Fibroblast of skin of right quadriceps (primary cell): ENCODE measurements at regions not wholly inside any gene's neighbourhood (a gene's known extent, or its start where the extent isn't known, plus 50 kb on each side); places are given as distances from the start of the nearest gene placed in this dataset.
A peak's percentile ranks its signal among the peaks of the same experiment; 100 is the strongest.
"Not testable (repeated sequence)": the region's sequence is repeated elsewhere in the genome, so short reads cannot be mapped to it uniquely, and the experiment has no call there.

ENCODE experiments used
- DNase-seq: peaks from one replicate; pipeline ENCODE4 v3.0.0-alpha.2; 2013

DNA sequence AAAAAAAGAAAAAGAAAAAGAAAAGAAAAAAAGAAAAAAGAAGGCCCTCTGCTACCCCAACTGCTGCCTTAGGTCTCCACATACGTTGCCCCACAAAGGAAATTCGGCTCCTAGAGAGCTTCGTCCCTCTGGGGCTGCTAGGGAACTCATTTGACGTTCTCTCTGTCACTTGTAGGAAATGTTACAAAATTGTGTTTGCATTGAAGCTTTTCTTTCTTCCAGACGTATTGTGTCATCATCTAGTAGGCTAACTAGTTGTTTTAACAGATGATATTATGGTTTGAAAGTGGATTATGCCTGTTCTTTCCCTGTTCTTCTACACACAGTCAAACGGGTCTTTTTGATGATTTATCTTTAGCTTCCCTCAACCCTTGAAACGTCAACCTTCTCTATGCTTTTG, 125.3 kb downstream of the BDH1 start:
- DNase-seq = no peak

GRCh38 chr3:197428952-197429351, 126.8 kb downstream of the BDH1 start:
- no peak for DNase-seq

GRCh38 chr3:197428117-197428801, 127.5 kb downstream of the BDH1 start:
- peak; percentile 74 for DNase-seq

DNA sequence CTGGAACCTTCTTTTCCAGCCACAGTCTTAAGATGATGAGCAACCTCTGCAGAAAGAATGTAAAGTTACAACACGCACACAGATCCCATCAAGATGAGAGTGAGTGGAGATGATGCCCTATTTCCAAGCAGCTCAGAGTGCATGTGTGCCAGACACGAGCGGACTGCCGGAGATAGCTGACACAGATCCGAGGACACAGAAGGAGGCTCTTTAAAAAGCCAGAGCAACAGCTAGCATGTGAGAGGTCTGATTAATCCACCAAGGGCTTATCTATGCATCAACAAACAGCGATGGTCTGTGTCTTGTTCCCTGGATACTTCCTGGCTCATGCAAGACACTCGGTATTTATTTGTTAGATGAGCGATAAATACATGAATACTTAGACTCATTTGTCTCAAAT, 128.6 kb upstream of the DLG1 start:
- peak; percentile 9 for DNase-seq

GRCh38 chr3:197426121-197426566, 127.7 kb upstream of the DLG1 start:
- peak; percentile 80 for DNase-seq

DNA sequence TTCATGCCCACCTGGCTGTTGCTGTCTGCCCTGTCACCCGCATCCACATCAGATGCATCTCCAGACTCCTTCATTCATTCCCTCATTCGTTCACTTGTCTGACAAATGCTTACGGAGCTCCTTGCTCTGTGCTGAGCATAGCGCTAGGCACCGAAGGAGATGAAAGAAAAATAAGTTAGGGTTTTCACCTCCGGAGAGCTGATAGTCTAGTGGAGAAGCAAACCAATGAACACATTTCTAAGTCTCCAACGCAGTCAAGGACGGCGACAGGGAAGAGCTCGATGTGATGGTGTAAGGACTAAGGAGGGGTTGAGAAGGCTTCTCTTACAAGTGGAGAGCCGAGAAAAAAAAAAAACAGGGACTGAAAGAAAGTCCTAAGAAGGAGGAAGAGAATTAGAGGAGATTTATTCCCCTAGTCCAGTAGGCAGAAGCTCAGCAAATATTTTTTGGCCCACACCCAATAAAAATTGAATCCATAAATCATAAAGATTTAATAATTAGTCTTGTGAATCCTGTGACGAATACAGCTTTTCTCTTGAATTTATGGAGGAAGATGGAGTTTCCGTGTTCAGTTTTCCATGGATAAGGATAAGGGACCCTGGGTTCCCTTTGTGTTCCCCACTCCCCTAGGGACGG, 127.2 kb upstream of the DLG1 start:
- no peak for DNase-seq

- DNase-seq = no peak
Measured at GRCh38 chr3:197424674-197425484, 126.5 kb upstream of the DLG1 start.

DNA sequence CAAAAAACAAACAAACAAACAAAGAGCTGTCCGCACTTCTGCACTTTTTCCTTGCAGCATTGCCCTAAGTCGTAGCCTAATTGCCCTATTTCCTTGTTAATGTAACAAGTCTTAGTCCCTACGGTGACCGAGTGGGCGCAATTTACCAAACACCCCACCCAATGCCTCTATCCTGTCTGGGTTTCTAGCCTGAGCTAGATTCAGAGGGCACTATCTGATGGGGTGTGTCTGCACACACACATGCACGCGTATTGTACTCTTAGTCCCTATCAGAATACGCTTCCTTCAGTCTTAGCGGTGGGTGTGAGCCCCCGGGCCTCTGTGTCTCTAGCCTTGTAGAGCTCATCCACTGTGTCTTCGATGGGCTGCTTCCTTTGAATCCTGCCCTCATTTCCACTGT, 125.9 kb upstream of the DLG1 start:
- no peak for DNase-seq

DNA sequence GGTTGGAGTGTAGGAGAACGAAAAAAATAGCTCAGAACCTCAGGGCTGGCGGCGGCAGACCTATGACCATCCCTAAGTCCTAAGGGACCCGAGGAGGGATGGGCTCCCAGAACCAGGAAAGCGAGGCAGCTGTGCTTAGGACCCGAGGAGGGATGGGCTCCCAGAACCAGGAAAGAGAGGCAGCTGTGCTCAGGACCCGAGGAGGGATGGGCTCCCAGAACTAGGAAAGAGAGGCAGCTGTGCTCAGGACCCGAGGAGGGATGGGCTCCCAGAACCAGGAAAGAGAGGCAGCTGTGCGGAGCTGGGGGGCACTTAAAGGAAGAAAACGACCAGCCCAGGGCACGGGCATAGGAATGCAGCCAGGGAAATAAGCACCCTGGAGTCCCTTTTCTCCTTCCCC, 125.0 kb upstream of the DLG1 start:
- no peak for DNase-seq

DNA sequence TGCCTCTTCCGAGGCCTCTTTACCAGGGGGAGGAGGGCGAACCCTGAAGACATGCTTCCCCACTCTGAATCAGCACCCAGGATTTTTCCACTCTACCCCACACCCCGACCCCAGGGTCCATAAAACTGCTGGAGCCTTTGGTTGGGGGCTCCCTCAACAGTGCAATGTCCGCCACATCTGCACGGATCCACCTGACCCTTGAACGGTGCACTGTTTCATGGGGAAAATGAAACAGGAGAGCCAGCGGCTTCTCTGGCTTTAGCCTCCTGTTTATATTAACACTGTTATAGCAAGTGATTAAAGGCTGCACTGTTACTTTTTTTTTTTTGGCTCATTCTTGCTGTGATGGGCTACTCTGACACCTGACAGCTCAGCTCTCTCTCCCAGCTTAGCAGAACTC, 124.1 kb upstream of the DLG1 start:
- DNase-seq = no peak

- no peak for DNase-seq
Measured at GRCh38 chr3:197421021-197421420, 122.6 kb upstream of the DLG1 start.

- DNase-seq = no peak
Measured at GRCh38 chr3:197420566-197420965, 122.2 kb upstream of the DLG1 start.

DNA sequence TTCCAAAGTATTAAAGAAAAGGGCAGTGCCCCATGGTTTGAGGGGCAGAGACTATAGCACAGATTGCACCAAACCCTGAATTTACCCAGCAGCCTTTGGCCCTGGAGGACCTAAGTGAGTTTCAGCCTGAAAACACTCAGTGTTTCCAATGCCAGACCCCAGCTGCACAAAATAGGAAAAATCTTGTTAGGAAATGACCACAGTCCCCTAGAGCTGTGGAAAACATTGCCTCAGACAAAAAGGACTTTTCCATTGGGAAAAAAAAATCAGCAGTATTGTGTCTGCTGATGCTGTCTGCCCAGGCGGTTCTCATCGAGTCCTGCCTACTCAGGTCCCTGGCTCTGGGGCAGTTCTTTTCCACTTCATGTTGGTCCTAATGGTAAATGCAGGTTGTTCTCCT, 121.7 kb upstream of the DLG1 start:
- DNase-seq = peak; percentile 17

DNA sequence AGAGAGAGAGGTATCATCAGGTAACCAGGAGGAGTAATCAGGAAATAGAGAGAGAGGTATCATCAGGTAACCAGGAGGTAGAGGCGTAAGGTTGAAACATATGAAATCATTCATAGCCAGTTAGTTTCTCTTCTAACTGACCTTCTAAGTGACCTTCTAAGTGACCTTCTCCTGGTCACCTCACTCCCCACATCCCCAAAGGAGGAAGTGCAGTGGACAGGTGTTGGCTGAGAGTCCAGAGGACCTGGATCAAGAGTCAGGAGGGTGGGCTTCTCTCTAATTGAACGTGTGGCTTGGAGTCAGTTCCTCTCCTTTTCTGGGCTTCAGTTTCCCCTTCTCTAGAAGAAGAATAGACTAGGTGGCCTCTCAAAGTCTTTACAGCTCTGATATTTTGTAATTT, 121.3 kb upstream of the DLG1 start:
- DNase-seq = no peak

GRCh38 chr3:197417911-197418618, 119.7 kb upstream of the DLG1 start:
- DNase-seq = no peak

GRCh38 chr3:197417441-197417840, 119.0 kb upstream of the DLG1 start:
- peak; percentile 28 for DNase-seq

DNA sequence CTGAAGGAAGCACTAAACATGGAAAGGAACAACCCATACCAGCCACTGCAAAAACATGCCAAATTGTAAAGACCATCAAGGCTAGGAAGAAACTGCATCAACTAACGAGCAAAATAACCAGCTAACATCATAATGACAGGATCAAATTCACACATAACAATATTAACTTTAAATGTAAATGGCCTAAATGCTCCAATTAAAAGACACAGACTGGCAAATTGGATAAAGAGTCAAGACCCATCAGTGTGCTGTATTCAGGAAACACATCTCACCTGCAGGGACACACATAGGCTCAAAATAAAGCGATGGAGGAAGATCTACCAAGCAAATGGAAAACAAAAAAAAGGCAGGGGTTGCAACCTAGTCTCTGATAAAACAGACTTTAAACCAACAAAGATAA, 113.5 kb upstream of the DLG1 start:
- not testable (repeated sequence) for DNase-seq

DNA sequence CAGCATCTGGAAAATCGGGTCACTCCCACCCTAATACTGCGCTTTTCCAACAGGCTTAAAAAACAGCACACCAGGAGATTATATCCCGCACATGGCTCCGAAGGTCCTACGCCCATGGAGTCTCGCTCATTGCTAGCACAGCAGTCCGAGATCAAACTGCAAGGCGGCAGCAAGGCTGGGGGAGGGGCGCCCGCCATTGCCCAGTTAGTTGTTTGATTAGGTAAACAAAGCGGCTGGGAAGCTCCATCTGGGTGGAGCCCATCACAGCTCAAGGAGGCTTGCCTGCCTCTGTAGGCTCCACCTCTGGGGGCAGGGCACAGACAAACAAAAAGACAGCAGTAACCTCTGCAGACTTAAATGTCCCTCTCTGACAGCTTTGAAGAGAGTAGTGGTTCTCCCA, 111.8 kb upstream of the DLG1 start:
- not testable (repeated sequence) for DNase-seq

DNA sequence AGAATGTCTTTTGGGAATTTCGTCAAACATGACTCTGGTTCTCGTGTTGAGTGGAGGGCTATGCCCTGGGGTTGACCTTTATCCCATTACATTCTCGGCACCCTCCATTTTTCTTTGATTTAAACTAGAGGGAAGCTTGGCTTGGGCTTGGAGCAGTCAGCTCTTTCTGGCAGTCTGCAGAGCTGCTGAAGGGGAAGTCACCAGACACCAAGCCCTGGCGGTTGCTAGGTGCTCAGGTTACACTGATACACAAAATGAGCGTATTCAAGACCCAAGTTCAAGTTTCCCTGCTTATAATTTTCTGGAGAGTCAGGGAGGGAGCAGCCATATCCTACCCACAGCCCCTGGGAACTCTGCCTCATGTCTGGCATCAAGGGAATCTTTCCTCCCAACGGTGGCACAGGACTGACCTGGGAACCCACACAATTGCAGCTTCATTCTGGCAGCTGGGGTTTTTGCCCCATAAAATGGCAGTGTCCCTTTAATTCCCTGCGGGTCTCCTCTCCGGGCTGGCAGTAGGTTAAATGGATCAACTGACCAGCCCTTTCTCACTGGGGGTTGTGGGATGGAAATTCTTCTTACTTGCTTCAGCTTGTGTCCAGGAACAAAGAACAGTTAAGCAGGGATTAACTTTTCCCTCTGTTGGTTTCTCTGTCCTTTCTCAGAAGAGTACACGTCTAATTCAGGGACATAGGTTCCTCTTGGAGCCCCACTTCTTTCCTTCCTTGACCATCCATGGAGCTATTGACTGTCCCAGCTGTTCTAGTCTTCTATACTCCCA, 110.0 kb upstream of the DLG1 start:
- peak; percentile 28 for DNase-seq

DNA sequence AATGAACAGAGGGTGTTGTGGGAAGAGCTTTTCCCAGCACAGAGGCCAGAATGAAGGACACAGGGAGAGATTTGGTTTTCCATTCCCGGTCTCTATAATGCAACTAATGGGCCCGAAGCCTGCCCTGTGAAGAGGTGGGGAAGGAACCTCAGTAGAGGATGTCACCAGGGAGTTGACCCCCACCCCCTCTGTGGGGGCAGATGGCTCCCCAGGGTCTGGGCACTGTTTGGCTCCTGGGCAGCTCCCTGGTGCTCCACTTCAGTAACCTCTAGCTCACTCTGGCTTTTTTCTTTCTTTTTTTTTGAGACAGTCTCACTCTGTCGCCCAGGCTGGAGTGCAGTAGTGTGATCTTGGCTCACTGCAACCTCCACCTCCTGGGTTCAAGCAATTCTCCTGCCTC, 109.1 kb upstream of the DLG1 start:
- DNase-seq = no peak

DNA sequence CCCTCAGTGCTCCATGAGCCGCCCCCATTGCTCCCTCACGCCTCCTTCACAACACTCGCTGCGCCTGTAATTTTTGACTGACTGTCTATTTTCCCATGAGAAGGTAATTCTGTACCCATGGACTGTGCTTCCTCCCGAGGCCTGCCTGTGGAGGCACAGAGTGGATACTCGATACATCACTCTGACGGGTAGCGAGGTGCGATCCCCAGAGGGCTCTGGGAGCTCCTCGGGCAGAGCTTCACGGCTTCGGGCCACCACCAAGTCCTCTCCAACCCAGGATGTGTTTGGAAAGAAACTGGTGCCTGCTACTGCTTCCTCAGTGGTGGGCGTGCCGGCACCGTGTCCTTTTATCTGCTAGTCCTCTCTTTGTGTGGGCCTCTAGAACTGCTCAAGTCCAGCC, 108.6 kb upstream of the DLG1 start:
- DNase-seq = no peak

GRCh38 chr3:197406266-197406665, 107.9 kb upstream of the DLG1 start:
- DNase-seq = no peak

DNA sequence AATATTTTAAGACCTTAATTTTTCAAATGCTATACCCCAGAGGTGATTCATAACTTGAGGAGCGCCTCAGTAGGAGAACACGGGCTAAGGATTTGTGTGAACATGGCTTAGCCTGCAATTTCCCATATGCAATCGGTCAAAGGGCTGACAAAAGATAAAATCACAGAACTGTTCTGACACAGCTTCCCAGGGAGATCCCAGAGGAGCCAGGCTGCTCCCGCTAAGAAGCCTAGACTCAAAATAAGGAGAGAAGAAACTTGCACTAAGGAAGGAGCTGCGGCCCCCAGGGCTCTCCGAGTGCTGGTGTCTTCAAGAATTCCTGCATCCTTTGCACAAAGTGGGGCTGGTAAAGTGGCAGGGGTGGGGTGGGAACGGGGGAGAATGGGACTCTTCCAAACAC, 106.3 kb upstream of the DLG1 start:
- DNase-seq = no peak
